Astrocyte of the cerebellum (primary cell): ENCODE measurements at regions not wholly inside any gene's neighbourhood (a gene's known extent, or its start where the extent isn't known, plus 50 kb on each side); places are given as distances from the start of the nearest gene placed in this dataset.

Experiments
- DNase-seq: peaks from one replicate; pipeline ENCODE4 v3.0.0-alpha.2; 2011; ENCODE audit warnings: low read depth
- H3K4me3 ChIP-seq: 2 replicates; pipeline ENCODE4 v1.5.1; 2011; ENCODE audit warnings: mild to moderate bottlenecking, low read depth, low read length, moderate library complexity
- in situ Hi-C: cut with HindIII; loops from 2 replicates; pipeline ENCODE4 v1.10.0; 2017; ENCODE audit warnings: low sequenced_read_pairs
- TF ChIP-seq, protein P1 (sequence below): IDR thresholded peaks from 2 replicates; pipeline ENCODE4 v1.5.1; 2012; ENCODE audit warnings: low read length, low read depth, moderate library complexity, mild to moderate bottlenecking; ENCODE audit errors: missing control alignments

DNA sequence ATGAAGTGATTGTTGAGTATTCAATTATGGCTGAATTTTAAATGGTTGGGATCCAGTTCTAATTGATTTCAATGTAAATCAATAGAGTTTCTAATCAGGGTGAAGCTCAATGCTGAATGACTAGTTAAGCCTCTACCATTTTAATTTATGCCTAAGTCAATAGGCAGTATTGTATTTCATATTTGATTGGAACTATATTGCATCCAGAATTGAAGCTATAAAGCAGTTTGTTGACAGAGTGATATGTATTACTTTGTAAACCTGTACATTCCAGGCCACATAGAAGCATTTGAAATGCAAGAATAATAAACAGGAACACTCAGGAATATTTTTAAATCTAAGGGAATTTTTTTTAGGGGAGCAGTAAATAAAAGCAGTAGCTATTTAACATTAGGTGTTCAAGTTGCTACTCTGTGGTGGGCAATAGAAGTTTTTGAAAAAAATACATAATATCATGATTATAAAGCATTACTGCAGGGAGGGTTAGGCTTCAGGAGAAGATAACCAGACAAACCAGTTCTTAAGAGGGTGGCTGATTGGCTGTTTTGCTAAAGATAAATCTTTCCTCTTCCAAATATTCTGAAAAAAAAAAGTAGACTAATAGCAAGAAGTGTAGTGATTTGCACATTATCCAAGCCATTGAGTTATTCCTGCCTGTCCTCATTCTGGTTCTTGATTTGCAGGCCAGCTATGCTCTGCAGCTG lies 492.0 kb upstream of the MEF2C start:
- in situ Hi-C loops: no loop called here
- DNase-seq: no peak
- H3K4me3 ChIP-seq: no peak overlapping the region
- TF ChIP-seq, protein P1, sequence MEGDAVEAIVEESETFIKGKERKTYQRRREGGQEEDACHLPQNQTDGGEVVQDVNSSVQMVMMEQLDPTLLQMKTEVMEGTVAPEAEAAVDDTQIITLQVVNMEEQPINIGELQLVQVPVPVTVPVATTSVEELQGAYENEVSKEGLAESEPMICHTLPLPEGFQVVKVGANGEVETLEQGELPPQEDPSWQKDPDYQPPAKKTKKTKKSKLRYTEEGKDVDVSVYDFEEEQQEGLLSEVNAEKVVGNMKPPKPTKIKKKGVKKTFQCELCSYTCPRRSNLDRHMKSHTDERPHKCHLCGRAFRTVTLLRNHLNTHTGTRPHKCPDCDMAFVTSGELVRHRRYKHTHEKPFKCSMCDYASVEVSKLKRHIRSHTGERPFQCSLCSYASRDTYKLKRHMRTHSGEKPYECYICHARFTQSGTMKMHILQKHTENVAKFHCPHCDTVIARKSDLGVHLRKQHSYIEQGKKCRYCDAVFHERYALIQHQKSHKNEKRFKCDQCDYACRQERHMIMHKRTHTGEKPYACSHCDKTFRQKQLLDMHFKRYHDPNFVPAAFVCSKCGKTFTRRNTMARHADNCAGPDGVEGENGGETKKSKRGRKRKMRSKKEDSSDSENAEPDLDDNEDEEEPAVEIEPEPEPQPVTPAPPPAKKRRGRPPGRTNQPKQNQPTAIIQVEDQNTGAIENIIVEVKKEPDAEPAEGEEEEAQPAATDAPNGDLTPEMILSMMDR: no peak

DNA sequence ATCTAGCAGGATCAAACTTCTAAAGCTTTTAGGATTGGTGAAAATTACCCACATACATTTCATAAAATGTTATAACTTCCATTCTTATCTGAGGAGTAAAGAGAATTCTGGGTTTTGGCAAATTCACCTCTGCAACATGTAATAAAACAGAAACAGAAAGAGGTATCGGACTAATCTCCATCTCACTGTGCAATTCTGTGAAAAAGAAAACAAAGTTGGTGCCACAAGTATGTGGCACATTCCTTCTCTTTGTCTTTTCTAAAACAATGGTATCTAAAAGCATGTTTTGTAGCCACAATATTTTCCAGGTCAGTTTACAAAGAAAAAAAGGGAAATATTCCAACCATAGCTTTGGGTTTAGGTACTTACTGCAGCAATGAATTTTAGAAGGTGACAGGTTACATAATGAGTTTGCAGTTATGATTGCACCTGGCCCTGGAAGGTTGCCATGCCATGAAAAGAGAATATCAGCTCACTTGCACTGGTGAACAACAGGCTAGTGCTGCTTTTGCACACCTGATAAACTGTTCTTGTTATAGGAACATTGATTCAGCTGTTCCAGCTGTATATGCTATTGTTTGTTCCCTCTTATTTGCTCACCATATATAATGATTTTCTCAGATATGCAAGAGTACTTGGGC lies 491.3 kb upstream of the MEF2C start:
- TF ChIP-seq, protein P1: no peak
- peak; percentile 53 for DNase-seq
- in situ Hi-C loops: no loop called here
- H3K4me3 ChIP-seq: no peak overlapping the region

DNA sequence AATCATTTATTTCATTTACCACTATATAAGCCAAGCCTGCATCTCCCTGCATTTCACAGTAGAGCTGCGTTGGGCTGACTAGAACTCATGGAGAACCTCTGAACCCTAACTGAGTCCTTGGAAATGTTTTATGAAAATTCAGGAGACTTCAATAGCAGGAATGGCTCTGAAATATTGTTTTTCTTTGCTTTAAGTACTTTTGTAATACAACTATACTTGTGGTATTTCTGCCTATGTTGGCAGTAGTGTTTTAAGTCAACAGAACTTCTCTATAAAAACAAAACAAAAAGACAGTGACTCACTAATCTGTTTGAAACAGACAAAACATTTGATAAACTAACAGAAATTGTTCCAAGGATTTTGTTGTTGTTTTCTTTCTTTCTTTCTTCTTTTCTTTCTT lies 489.2 kb upstream of the MEF2C start:
- no peak overlapping the region for H3K4me3 ChIP-seq
- TF ChIP-seq, protein P1: no peak
- DNase-seq: no peak
- in situ Hi-C loops: no loop called here

- no peak for DNase-seq
- TF ChIP-seq, protein P1: no peak
- in situ Hi-C loops: no loop called here
- H3K4me3 ChIP-seq: no peak overlapping the region
Observed at GRCh38 chr5:89371646-89372045, 488.7 kb upstream of the MEF2C start.

GRCh38 chr5:89359046-89359445 lies 476.1 kb upstream of the MEF2C start:
- in situ Hi-C loops: no loop called here
- TF ChIP-seq, protein P1: no peak
- H3K4me3 ChIP-seq: no peak overlapping the region
- DNase-seq: no peak

DNA sequence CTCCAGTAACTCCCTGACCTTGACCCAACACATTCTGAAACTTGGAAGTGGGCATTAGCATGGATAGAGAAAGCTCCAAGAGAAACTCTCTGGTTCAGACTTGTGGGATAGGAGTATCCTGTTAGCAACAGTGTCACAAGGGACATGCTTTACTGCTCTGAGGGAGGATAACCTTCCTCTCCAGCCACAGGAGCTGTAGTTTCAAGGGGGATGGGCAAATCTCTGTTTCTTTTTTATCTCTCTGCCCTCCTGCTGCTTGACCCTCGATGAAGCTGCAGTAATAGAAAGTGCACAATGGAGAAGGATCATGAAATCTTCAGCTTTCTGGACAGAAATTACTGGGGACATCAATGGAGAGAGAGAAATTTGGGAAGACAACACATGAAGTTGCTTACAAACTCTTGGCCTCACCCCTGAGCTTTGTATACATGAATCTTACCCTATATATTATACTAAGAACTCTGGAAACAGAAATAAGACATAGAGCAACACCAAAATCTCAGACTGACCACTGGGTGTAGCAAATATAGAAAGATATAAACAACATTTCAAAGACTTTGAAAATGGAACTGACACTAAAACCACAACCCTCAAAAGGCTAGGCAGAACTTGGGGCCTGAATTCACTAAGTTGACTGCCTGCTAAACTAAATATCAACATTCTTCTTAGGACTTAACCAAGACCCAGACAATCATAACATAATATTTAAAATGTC lies 471.0 kb upstream of the MEF2C start:
- no peak overlapping the region for H3K4me3 ChIP-seq
- TF ChIP-seq, protein P1: no peak
- DNase-seq: no peak
- in situ Hi-C loops: no loop called here
